GM19035 (cell line): ENCODE measurements at regions not wholly inside any gene's neighbourhood (a gene's known extent, or its start where the extent isn't known, plus 50 kb on each side); places are given as distances from the start of the nearest gene placed in this dataset.

Experiments
- ATAC-seq: cut with Tn5 transposase; IDR thresholded peaks from one replicate; pipeline ENCODE4 v1.9.1; 2021; ENCODE audit not compliant: unreplicated experiment

- ATAC-seq = no peak
Measured at GRCh38 chr2:215522237-215522636, 86.4 kb upstream of the FN1 start.

DNA sequence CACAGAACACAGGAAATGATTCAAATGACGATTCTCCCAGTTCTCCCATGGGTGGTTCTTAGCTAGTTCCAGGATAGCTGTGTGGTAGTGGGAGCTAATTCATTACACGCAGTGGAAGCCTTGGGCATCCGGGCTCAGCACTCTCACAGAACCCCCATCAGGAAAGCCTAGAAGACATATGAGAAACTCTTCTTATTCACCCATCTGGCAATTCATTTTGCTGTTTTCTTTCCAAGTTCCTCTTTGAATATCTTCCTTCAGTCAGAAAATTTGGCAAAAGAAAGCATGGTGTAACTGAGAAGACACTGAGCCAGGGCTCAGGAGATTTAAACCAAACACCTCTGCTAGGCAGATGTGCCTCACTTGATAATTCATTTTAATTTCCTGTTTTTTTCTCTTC lies 85.2 kb upstream of the FN1 start:
- no peak for ATAC-seq

DNA sequence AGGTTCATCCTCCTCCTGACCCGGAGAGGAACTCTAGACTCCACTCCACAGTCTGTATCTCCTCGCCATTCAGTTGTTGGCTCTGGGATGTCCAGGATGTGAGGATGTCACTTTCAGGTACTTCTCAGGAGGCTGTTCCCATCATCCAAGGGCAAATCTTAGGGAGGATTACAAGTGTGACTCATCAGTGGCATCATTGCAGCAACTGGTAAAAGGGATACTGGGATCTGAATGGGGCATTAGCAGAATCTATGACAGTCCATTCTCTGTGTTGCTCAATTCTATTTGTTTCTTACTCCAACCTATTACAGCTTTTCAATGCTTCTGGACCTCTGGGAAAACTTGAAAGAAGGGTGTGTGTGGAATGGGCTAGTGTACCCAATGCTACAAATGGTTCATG lies 81.5 kb upstream of the FN1 start:
- ATAC-seq = no peak

GRCh38 chr2:215514516-215514915 lies 78.6 kb upstream of the FN1 start:
- no peak for ATAC-seq

DNA sequence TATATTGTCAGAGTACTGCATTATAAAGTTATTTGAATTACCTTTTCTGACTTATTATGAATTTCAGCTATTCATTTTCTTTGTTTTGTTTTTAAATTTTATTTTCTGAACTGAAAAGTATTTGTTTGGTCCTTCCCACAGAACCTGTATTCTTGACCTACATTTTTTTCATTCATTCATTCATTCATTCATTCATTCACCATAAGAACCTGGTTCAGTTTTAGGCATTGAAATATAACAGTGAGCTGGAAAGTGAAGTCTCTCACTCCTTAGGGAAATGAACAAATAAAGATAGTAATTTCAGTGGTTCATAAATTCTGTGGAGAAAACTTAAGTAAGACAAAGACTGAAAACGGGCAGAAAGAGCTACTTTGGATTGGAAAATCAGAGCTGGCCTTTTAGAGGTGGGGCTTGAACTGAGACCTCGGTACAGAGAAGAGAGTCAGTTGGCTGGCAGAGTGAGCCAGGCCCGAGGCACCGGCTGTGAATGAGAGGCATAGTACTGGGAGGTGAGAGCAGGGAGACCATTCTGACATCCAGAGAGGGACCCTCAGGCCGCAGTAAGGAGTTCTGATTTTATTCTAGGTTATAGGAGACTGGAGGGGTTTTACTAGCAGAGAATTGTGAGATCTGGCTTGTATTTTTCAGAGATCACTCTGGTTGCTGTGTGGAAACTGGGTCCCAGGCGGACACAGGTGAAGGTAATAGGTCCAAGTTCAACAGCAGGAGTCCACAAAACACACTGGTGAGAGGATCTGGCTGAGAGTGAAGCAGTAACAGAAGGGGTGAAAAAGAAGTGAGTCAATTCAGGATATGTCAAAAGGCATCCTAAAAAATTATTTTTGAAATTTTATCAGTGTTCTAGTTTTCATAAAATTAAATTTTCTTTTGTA lies 75.8 kb upstream of the FN1 start:
- ATAC-seq = no peak

DNA sequence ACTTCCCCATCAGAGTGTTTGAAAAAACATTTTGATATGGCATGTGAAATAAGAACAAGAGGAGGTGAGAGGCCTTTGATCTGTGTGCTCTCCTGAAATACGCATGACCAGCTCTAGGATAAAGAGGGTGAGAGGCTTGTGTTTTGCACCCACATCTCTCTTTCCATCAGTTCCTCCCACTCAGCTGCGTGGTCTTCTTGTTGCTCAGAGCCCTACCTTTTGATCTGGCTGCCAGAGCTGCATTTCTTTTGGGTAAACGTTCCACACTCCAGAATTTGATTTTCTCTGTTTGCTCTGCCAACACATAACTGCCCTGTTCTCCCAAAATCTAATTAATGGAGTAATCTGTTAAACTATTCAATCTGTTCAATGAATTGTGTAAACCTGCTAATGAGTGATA lies 72.0 kb upstream of the FN1 start:
- ATAC-seq = no peak

GRCh38 chr2:215507136-215507535 lies 71.3 kb upstream of the FN1 start:
- ATAC-seq = no peak

GRCh38 chr2:215506604-215506990 lies 70.7 kb upstream of the FN1 start:
- ATAC-seq = no peak

- ATAC-seq = no peak
Measured at GRCh38 chr2:215505044-215505786, 69.3 kb upstream of the FN1 start.

GRCh38 chr2:215504547-215504946 lies 68.7 kb upstream of the FN1 start:
- ATAC-seq = no peak

DNA sequence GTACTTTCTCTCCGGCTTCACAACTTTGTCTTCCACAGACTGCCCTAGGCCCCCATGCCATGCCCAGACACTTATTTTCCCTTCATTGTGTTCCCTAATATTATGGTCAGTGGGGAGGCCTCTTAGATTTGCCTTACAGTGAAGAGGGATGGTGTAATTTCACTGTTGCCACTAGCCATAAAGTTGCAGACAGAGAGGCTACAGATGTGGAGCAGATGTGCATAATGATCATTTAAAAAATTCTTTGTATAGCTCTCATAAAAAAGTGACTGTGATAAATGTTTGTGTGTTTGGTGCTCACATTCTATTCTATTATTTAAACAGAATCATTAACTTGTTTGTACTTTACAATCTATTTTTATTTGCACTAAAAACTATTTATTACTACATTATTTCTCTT lies 67.5 kb upstream of the FN1 start:
- no peak for ATAC-seq

DNA sequence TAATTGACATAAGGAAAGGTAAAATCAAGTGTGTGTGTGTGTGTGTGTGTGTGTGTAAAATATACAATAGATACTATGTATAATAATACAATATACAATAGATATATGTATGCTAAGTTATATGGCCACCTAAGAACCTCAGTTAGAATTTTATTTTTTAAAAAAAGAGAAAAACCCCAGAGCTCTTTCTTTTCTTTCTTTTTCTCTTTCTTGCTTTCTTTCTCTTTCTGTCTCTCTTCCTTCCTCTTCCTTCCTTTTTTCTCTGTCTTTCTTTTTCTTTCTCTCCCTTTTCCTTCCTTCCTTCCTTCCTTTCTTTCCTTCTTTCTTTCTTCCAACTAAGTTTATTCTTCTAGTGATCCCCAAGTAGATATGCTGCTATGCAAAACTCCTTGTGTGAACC lies 64.6 kb upstream of the FN1 start:
- no peak for ATAC-seq

GRCh38 chr2:215499331-215499730 lies 63.5 kb upstream of the FN1 start:
- no peak for ATAC-seq

- no peak for ATAC-seq
Measured at GRCh38 chr2:215498431-215498830, 62.6 kb upstream of the FN1 start.

DNA sequence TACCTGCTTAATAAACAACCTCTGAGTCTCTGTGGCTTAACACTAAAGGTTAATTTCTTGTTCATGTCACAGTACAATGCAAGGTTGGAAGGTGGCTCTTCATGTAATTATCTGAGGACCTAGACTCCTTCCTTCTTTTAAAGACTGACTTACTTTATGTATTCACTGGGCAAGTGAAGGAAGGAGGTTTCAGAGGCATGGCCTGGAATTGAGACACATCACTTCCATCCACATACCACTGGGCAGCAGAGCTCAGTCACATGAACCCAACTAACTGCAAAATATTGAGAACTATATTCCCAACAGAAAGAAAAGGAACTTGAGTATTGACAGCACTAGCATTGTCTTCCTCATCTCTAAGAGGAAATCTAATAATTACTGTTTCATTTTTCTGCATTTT lies 57.5 kb upstream of the FN1 start:
- no peak for ATAC-seq

- ATAC-seq = no peak
Measured at GRCh38 chr2:215489288-215489848, 53.5 kb upstream of the FN1 start.

- no peak for ATAC-seq
Measured at GRCh38 chr2:215487002-215487372, 51.1 kb upstream of the FN1 start.

DNA sequence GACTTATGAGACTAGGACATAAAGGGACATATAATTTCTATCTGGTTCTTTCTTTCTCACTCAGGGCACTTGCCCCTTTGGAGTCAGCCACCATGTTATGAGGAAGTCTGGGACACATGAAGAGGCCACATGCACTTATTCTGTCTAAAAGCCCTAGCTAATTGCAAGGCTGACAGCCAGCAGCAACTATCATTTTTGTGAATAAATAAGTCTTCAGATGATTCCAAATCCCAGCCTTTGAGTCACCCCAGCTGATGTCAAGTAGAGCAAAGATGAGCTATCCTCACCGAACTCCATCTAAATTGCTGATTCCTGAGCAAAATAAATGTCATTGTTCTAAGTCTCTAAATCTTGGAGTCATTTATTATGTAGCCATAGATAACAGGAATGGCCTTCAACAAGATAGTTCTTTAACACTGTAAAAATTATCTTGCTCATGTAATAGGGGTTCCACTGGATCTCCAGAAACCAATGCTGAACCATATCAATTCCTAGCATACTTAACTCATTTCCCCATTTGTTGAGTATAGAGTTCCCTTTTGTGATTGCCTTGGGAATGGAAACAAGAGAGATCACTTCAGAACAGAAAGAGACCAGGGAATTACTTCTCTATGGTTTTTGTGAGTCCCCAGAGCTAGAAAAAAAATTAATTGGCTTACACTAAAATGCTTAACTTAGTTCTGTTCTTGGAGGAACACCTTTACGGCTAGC lies 50.6 kb upstream of the FN1 start:
- no peak for ATAC-seq
